ENCODE measurements at regions not wholly inside any gene's neighbourhood (a gene's known extent, or its start where the extent isn't known, plus 50 kb on each side); places are given as distances from the start of the nearest gene placed in this dataset.

DNA sequence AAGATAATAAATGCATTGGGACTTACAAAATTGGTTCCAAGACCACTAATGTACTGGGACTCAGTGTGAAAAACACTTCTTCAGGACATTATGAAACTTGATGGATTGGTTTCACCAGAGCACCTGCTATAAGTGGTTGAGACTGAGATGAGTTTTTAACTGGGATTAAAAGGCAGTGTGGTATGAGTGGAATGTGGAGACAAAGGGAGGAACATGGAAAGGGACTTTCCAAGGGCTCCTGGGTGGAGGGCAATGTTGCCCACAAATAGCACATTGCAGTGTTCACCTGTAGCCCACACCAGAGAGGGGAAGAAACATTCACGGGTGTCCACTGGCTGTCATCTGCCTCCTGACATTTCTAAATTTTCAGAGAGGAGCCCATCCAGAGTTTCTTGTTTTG, 253.3 kb upstream of the TANK start:
- TF ChIP-seq, protein P1, sequence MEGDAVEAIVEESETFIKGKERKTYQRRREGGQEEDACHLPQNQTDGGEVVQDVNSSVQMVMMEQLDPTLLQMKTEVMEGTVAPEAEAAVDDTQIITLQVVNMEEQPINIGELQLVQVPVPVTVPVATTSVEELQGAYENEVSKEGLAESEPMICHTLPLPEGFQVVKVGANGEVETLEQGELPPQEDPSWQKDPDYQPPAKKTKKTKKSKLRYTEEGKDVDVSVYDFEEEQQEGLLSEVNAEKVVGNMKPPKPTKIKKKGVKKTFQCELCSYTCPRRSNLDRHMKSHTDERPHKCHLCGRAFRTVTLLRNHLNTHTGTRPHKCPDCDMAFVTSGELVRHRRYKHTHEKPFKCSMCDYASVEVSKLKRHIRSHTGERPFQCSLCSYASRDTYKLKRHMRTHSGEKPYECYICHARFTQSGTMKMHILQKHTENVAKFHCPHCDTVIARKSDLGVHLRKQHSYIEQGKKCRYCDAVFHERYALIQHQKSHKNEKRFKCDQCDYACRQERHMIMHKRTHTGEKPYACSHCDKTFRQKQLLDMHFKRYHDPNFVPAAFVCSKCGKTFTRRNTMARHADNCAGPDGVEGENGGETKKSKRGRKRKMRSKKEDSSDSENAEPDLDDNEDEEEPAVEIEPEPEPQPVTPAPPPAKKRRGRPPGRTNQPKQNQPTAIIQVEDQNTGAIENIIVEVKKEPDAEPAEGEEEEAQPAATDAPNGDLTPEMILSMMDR (IDR thresholded peaks at IDR 0.05) = no peak
- TF ChIP-seq EZH2 (IDR thresholded peaks at IDR 0.05; ENCODE audit: borderline replicate concordance, insufficient read depth, low read depth, low read length, poor library complexity, severe bottlenecking) = no peak

Measured in B cell (primary cell).